Endometrial microvascular endothelial cells (primary cell): ENCODE measurements at regions not wholly inside any gene's neighbourhood (a gene's known extent, or its start where the extent isn't known, plus 50 kb on each side); places are given as distances from the start of the nearest gene placed in this dataset.

Source experiments
- in situ Hi-C: cut with HindIII; loops from 2 replicates; pipeline ENCODE4 v1.10.0; 2017; ENCODE audit warnings: low sequenced_read_pairs, low pct_unique_long_range_greater_than_20kb; ENCODE audit errors: inconsistent ontology term

- in situ Hi-C loops, result no loop called here
Observed at GRCh38 chr6:113654396-113654795, 202.7 kb upstream of the MARCKS start.

- in situ Hi-C loops, result no loop called here
Observed at GRCh38 chr6:113655761-113656160, 201.4 kb upstream of the MARCKS start.

GRCh38 chr6:113659762-113660404, 197.3 kb upstream of the MARCKS start:
- in situ Hi-C loops, result no loop called here

- in situ Hi-C loops, result no loop called here
Observed at GRCh38 chr6:113660819-113661218, 196.3 kb upstream of the MARCKS start.

GRCh38 chr6:113662093-113662665, 195.0 kb upstream of the MARCKS start:
- in situ Hi-C loops, result no loop called here

GRCh38 chr6:113662688-113663333, 194.3 kb upstream of the MARCKS start:
- in situ Hi-C loops, result no loop called here

GRCh38 chr6:113664909-113665308, 192.2 kb upstream of the MARCKS start:
- in situ Hi-C loops, result no loop called here

- in situ Hi-C loops, result no loop called here
Observed at GRCh38 chr6:113668641-113669408, 188.3 kb upstream of the MARCKS start.

- in situ Hi-C loops, result no loop called here
Observed at GRCh38 chr6:113669606-113670005, 187.5 kb upstream of the MARCKS start.

- in situ Hi-C loops, result no loop called here
Observed at GRCh38 chr6:113671421-113671820, 185.7 kb upstream of the MARCKS start.

GRCh38 chr6:113672491-113673149, 184.5 kb upstream of the MARCKS start:
- in situ Hi-C loops, result no loop called here

- in situ Hi-C loops, result no loop called here
Observed at GRCh38 chr6:113674075-113674474, 183.1 kb upstream of the MARCKS start.

GRCh38 chr6:113676057-113676456, 181.1 kb upstream of the MARCKS start:
- in situ Hi-C loops, result no loop called here

GRCh38 chr6:113676968-113677367, 180.2 kb upstream of the MARCKS start:
- in situ Hi-C loops, result no loop called here

- in situ Hi-C loops, result no loop called here
Observed at GRCh38 chr6:113679051-113679450, 178.1 kb upstream of the MARCKS start.

GRCh38 chr6:113680301-113680700, 176.8 kb upstream of the MARCKS start:
- in situ Hi-C loops, result no loop called here

GRCh38 chr6:113683968-113684367, 173.2 kb upstream of the MARCKS start:
- in situ Hi-C loops, result no loop called here

GRCh38 chr6:113684382-113684901, 172.7 kb upstream of the MARCKS start:
- in situ Hi-C loops, result no loop called here

GRCh38 chr6:113686049-113686448, 171.1 kb upstream of the MARCKS start:
- in situ Hi-C loops, result no loop called here
